ENCODE measurements at regions not wholly inside any gene's neighbourhood (a gene's known extent, or its start where the extent isn't known, plus 50 kb on each side); places are given as distances from the start of the nearest gene placed in this dataset.

DNA sequence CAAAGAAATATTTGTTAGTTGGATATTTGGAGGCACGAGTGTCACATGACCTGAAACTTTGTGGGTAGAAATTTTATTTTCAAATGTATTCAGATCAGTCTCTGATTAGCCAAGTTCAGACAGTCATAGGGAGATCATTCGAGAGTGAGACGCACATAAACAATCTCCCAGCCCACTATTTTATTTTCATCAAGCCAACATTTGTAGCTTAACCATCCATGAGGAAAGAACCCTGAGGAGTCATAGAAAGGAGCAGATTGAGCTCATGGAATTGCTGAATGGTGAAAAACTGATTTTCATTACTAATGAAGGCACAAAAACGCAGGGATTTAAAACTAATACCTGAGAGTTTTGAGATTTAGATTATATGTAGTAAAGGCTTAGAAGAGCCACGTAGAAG is 548.7 kb downstream of the NSUN3 start:
- Histone ChIP-seq H3K4me2 (ENCODE audit: low read depth, low read length, poor library complexity, severe bottlenecking) (no peak overlapping the region), H3K4me1 (ENCODE audit: low read length) (no peaks in the 10 kb centered on the region), H3K36me3 (ENCODE audit: insufficient read depth, low read length) (no peaks in the 10 kb centered on the region), H3K9me2 (replicated peaks; ENCODE audit: insufficient read depth, low read length) (no peaks in the 10 kb centered on the region), H4K20me1 (ENCODE audit: insufficient read depth, low read depth, low read length) (no peaks in the 10 kb centered on the region), H3K27me3 (ENCODE audit: low read length) (no peaks in the 10 kb centered on the region), H3K9ac (ENCODE audit: low read length) (no peak overlapping the region), H3K79me2 (ENCODE audit: low read length) (no peaks in the 10 kb centered on the region), H3K27ac (ENCODE audit: low read length) (no peak overlapping the region), H3K4me3 (ENCODE audit: low read length) (no peak overlapping the region), H3K9me3 (ENCODE audit: low read length) (no peaks in the 10 kb centered on the region), H2AFZ (ENCODE audit: low read length) (no peak overlapping the region)
- no peak for DNase-seq

DNA sequence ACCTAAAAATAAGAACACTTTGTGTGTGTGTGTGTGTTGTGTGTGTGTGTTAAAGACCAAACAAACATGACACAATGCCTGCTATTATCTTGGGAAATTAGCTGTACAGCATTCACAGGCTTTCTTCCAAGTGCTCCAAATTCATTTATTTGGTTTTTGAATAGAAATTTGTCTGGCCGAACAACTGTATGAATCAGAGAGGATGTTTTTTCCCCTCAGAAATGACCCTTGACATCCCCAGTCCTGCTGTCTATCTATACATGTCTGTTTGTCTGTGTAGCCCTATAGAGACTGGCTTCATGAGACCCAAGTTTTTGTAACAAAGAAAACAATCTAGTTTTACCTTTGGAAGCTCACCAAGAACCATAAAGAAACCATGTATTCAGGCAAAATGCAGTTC is 549.8 kb downstream of the NSUN3 start:
- Histone ChIP-seq H3K4me1 (ENCODE audit: low read length) (no peaks in the 10 kb centered on the region), H3K4me3 (ENCODE audit: low read length) (no peak overlapping the region), H3K9ac (ENCODE audit: low read length) (no peak overlapping the region), H3K9me2 (replicated peaks; ENCODE audit: insufficient read depth, low read length) (no peaks in the 10 kb centered on the region), H3K27ac (ENCODE audit: low read length) (no peak overlapping the region), H4K20me1 (ENCODE audit: insufficient read depth, low read depth, low read length) (no peaks in the 10 kb centered on the region), H3K36me3 (ENCODE audit: insufficient read depth, low read length) (no peaks in the 10 kb centered on the region), H2AFZ (ENCODE audit: low read length) (no peak overlapping the region), H3K9me3 (ENCODE audit: low read length) (no peaks in the 10 kb centered on the region), H3K4me2 (ENCODE audit: low read depth, low read length, poor library complexity, severe bottlenecking) (no peak overlapping the region), H3K79me2 (ENCODE audit: low read length) (no peaks in the 10 kb centered on the region), H3K27me3 (ENCODE audit: low read length) (no peaks in the 10 kb centered on the region)
- DNase-seq: no peak

DNA sequence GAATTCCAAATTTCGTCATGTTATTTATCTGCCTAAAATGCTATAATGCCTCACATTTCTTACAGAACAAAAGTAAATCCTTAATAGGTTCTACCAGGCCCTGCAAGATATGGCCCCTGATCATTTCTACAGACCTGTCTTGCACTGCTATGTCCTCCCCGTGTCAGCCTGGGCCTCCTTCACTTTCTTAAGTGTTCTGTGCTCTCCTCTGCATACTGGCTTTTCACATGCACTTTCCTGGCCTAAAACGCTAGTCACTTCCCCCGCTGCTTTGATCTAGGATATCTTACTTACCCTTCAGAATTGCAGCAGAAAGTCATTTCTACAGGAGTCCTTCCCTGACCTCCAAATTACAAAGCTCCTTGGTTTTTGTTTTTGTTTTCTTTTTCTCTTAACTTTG is 551.3 kb downstream of the NSUN3 start:
- Histone ChIP-seq H3K9me2 (replicated peaks; ENCODE audit: insufficient read depth, low read length) (no peaks in the 10 kb centered on the region), H3K9ac (ENCODE audit: low read length) (no peak overlapping the region), H3K9me3 (ENCODE audit: low read length) (no peaks in the 10 kb centered on the region), H3K4me2 (ENCODE audit: low read depth, low read length, poor library complexity, severe bottlenecking) (no peak overlapping the region), H3K4me3 (ENCODE audit: low read length) (no peak overlapping the region), H3K27me3 (ENCODE audit: low read length) (no peaks in the 10 kb centered on the region), H4K20me1 (ENCODE audit: insufficient read depth, low read depth, low read length) (no peaks in the 10 kb centered on the region), H3K36me3 (ENCODE audit: insufficient read depth, low read length) (no peaks in the 10 kb centered on the region), H2AFZ (ENCODE audit: low read length) (no peak overlapping the region), H3K27ac (ENCODE audit: low read length) (no peak overlapping the region), H3K4me1 (ENCODE audit: low read length) (no peaks in the 10 kb centered on the region), H3K79me2 (ENCODE audit: low read length) (no peaks in the 10 kb centered on the region)
- DNase-seq: no peak

DNA sequence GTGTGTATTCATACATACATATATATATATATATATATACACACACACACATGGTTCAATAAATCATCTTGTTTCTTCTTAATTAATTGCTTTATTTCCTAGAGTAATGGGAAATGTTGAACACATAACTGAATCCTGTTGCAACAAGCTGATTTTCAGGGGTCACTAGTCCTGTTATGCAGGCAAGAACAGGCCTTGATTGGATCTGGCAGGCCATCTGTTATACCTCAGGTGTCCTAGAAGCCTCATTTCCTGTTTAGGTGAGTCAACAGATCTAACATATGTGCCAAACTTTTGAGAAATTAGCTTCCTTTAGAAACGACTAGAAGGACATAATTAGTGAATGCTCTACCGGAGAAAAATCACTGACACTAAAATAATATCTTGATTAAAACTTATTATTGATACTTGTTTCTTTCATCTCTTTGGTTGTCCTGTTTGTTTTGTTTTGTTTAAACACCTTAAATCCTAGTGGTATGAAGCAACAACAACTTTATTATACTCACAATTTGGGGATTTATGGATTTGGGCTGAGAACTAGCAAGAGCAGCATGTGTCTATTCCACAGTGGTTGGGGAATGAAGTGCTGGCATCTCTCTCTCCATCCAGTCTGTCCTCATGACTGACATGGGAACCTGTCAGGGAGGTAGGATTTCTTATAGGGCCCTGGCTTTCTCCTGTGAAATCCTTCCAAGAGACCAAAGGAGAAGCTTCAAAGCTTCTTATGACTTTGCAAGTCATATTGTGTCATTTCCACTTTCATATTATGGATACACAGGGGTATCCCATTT is 552.6 kb downstream of the NSUN3 start:
- Histone ChIP-seq H3K9me3 (ENCODE audit: low read length) (no peaks in the 10 kb centered on the region), H3K9me2 (replicated peaks; ENCODE audit: insufficient read depth, low read length) (no peaks in the 10 kb centered on the region), H3K4me2 (ENCODE audit: low read depth, low read length, poor library complexity, severe bottlenecking) (no peak overlapping the region), H3K27ac (ENCODE audit: low read length) (no peak overlapping the region), H3K36me3 (ENCODE audit: insufficient read depth, low read length) (no peaks in the 10 kb centered on the region), H3K4me1 (ENCODE audit: low read length) (no peaks in the 10 kb centered on the region), H3K79me2 (ENCODE audit: low read length) (no peaks in the 10 kb centered on the region), H3K4me3 (ENCODE audit: low read length) (no peak overlapping the region), H3K27me3 (ENCODE audit: low read length) (no peaks in the 10 kb centered on the region), H2AFZ (ENCODE audit: low read length) (no peak overlapping the region), H3K9ac (ENCODE audit: low read length) (no peak overlapping the region), H4K20me1 (ENCODE audit: insufficient read depth, low read depth, low read length) (no peaks in the 10 kb centered on the region)
- no peak for DNase-seq

DNA sequence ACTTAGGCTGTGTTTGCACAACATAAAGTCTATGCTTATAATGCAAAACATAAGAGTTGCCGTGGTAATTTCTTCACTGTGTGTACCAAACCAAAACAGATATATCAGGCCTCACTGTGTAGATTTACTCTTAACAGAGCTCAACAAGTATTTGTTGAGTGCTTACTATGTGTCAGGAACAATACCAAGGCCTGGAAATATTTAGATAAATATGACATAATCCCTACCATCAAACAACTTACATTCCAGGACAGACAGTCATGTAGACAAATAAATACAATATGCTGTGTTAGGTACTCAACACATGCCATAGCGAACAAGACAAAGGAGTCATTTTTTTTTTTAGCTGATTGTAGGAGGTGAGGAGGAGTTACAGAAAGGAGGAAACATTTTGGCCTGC is 554.0 kb downstream of the NSUN3 start:
- Histone ChIP-seq H3K4me3 (ENCODE audit: low read length) (no peak overlapping the region), H4K20me1 (ENCODE audit: insufficient read depth, low read depth, low read length) (no peaks in the 10 kb centered on the region), H2AFZ (ENCODE audit: low read length) (no peak overlapping the region), H3K4me2 (ENCODE audit: low read depth, low read length, poor library complexity, severe bottlenecking) (no peak overlapping the region), H3K4me1 (ENCODE audit: low read length) (no peaks in the 10 kb centered on the region), H3K27me3 (ENCODE audit: low read length) (no peaks in the 10 kb centered on the region), H3K9ac (ENCODE audit: low read length) (no peak overlapping the region), H3K79me2 (ENCODE audit: low read length) (no peaks in the 10 kb centered on the region), H3K36me3 (ENCODE audit: insufficient read depth, low read length) (no peaks in the 10 kb centered on the region), H3K27ac (ENCODE audit: low read length) (no peak overlapping the region), H3K9me2 (replicated peaks; ENCODE audit: insufficient read depth, low read length) (no peaks in the 10 kb centered on the region), H3K9me3 (ENCODE audit: low read length) (no peaks in the 10 kb centered on the region)
- no peak for DNase-seq

DNA sequence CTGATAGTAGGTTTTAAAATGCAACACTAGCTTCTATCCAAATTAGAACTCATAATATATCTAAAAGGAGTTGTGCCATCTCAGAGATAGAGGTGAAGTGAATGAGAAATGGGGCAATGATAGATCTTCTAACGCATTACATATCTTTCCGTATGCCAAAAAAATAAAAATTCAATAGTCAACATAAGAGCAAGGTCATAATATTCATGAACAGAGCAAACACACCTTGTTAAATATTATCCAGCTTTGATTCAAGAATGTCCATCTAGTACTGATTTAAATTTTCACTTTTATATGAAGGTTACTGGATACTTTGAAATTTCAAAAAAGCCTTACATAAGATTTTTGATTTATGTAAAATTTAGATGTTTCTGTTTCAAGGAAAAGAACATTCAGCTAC is 554.5 kb downstream of the NSUN3 start:
- Histone ChIP-seq H3K27ac (ENCODE audit: low read length) (no peak overlapping the region), H3K27me3 (ENCODE audit: low read length) (no peaks in the 10 kb centered on the region), H3K9me2 (replicated peaks; ENCODE audit: insufficient read depth, low read length) (no peaks in the 10 kb centered on the region), H4K20me1 (ENCODE audit: insufficient read depth, low read depth, low read length) (no peaks in the 10 kb centered on the region), H3K4me3 (ENCODE audit: low read length) (no peak overlapping the region), H3K9ac (ENCODE audit: low read length) (no peak overlapping the region), H3K9me3 (ENCODE audit: low read length) (no peaks in the 10 kb centered on the region), H3K79me2 (ENCODE audit: low read length) (no peaks in the 10 kb centered on the region), H2AFZ (ENCODE audit: low read length) (no peak overlapping the region), H3K36me3 (ENCODE audit: insufficient read depth, low read length) (no peaks in the 10 kb centered on the region), H3K4me1 (ENCODE audit: low read length) (no peaks in the 10 kb centered on the region), H3K4me2 (ENCODE audit: low read depth, low read length, poor library complexity, severe bottlenecking) (no peak overlapping the region)
- no peak for DNase-seq

DNA sequence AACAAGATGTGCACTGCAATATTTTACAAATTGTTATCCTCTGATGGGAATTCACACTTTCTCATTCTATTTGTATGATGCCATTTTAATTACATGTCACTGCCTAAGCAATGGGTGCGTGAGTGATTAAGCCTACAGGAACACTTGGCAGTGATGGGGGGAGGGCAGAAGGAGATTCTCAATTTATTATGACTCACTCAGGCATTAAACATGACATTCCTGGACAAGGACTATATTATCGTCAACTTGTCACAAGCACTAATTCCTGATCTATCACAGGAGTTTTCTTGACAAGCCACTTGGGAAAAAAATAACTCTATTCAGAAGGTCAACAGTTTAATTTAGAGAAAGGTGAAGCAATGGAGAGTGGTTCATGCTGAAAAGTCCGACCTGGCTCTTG is 556.8 kb downstream of the NSUN3 start:
- Histone ChIP-seq H3K9ac (ENCODE audit: low read length) (no peak overlapping the region), H3K9me2 (replicated peaks; ENCODE audit: insufficient read depth, low read length) (no peaks in the 10 kb centered on the region; the same call in 1 of the 2 replicates), H3K4me1 (ENCODE audit: low read length) (no peaks in the 10 kb centered on the region), H2AFZ (ENCODE audit: low read length) (no peak overlapping the region), H4K20me1 (ENCODE audit: insufficient read depth, low read depth, low read length) (no peaks in the 10 kb centered on the region), H3K4me2 (ENCODE audit: low read depth, low read length, poor library complexity, severe bottlenecking) (no peak overlapping the region), H3K9me3 (ENCODE audit: low read length) (no peaks in the 10 kb centered on the region), H3K4me3 (ENCODE audit: low read length) (no peak overlapping the region), H3K79me2 (ENCODE audit: low read length) (no peaks in the 10 kb centered on the region), H3K27me3 (ENCODE audit: low read length) (no peaks in the 10 kb centered on the region), H3K36me3 (ENCODE audit: insufficient read depth, low read length) (no peaks in the 10 kb centered on the region), H3K27ac (ENCODE audit: low read length) (no peak overlapping the region)
- DNase-seq: no peak

DNA sequence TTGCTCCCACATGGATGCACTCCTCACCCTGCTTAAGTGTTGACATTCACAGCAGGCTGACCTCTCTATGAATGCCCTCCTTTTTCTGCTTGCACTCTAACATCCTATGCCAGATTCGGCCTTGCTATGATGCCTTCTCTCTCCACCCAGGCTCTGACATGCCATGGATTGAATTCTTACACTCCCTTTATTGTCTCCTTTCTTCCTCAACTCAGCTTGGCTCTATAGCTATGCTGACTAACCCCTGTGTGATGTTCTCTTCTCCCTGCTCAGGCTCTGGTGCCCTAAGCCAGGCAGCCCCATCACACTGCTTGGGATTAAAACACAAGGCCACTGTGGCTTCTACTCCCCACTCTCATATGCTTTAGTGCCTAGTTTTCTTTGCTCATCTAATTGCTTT is 563.7 kb downstream of the NSUN3 start:
- Histone ChIP-seq H3K9me2 (replicated peaks; ENCODE audit: insufficient read depth, low read length) (no peaks in the 10 kb centered on the region; the same call in 1 of the 2 replicates), H2AFZ (ENCODE audit: low read length) (no peak overlapping the region), H3K36me3 (ENCODE audit: insufficient read depth, low read length) (no peaks in the 10 kb centered on the region), H3K27ac (ENCODE audit: low read length) (no peak overlapping the region), H3K4me3 (ENCODE audit: low read length) (no peak overlapping the region), H3K9ac (ENCODE audit: low read length) (no peak overlapping the region), H3K79me2 (ENCODE audit: low read length) (no peaks in the 10 kb centered on the region), H4K20me1 (ENCODE audit: insufficient read depth, low read depth, low read length) (no peaks in the 10 kb centered on the region), H3K4me2 (ENCODE audit: low read depth, low read length, poor library complexity, severe bottlenecking) (no peak overlapping the region), H3K27me3 (ENCODE audit: low read length) (no peaks in the 10 kb centered on the region), H3K4me1 (ENCODE audit: low read length) (no peaks in the 10 kb centered on the region), H3K9me3 (ENCODE audit: low read length) (no peaks in the 10 kb centered on the region)
- DNase-seq: no peak

Measured in Karpas-422 (cell line).